Brain microvascular endothelial cell (primary cell): ENCODE measurements at regions not wholly inside any gene's neighbourhood (a gene's known extent, or its start where the extent isn't known, plus 50 kb on each side); places are given as distances from the start of the nearest gene placed in this dataset.

Experiments
- DNase-seq: peaks from one replicate; pipeline ENCODE4 v3.0.0-alpha.2; 2020
- H3K27ac ChIP-seq: fragments of 250-450 bp; sonication (Bioruptor Pico); 2 replicates; pipeline ENCODE4 v1.5.1; 2020; ENCODE audit warnings: mild to moderate bottlenecking, moderate library complexity
- H3K27me3 ChIP-seq: fragments of 250-450 bp; sonication (Bioruptor Pico); replicated peaks from 2 replicates; pipeline ENCODE4 v1.5.1; 2020; ENCODE audit warnings: mild to moderate bottlenecking
- H3K36me3 ChIP-seq: fragments of 250-450 bp; sonication (Bioruptor Pico); replicated peaks from 2 replicates; pipeline ENCODE4 v1.5.1; 2020; ENCODE audit warnings: mild to moderate bottlenecking
- H3K4me3 ChIP-seq: 2 replicates; pipeline ENCODE4 v1.5.1; 2011; ENCODE audit warnings: low read depth, mild to moderate bottlenecking, control low read depth, low read length, moderate library complexity
- in situ Hi-C: cut with HindIII; loops from 2 replicates; pipeline ENCODE4 v1.10.0; 2017; ENCODE audit warnings: low sequenced_read_pairs, low pct_ligation_motif_present
- TF ChIP-seq, protein P1 (sequence below): IDR thresholded peaks from 2 replicates; pipeline ENCODE4 v1.5.1; 2011; ENCODE audit warnings: low read depth, mild to moderate bottlenecking, moderate library complexity, low read length, control low read depth, inconsistent platforms; ENCODE audit errors: missing control alignments

DNA sequence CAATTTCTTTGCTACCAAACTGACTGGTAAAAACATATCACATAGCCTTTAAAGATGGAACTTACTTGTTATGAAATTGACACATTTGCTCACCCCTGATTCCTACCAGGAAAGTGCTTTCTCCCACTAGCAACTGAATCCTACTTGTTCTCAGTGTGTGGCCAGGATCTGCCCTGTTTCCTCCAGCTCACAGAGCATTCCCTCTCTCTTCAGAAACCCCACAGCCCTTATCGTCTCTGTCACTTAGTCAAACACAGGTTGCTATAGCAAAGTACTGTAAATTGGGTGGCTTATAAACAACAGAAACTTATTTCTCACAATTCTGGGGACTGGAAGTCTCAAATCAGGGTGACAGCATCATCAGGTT, 265.2 kb upstream of the BOD1L1 start:
- Histone ChIP-seq H3K36me3 (no peaks in the 10 kb centered on the region), H3K27me3 (no peaks in the 10 kb centered on the region), H3K27ac (peak overlapping the region; percentile 99), H3K4me3 (no peak overlapping the region)
- DNase-seq, result peak; percentile 80
- TF ChIP-seq, protein P1, sequence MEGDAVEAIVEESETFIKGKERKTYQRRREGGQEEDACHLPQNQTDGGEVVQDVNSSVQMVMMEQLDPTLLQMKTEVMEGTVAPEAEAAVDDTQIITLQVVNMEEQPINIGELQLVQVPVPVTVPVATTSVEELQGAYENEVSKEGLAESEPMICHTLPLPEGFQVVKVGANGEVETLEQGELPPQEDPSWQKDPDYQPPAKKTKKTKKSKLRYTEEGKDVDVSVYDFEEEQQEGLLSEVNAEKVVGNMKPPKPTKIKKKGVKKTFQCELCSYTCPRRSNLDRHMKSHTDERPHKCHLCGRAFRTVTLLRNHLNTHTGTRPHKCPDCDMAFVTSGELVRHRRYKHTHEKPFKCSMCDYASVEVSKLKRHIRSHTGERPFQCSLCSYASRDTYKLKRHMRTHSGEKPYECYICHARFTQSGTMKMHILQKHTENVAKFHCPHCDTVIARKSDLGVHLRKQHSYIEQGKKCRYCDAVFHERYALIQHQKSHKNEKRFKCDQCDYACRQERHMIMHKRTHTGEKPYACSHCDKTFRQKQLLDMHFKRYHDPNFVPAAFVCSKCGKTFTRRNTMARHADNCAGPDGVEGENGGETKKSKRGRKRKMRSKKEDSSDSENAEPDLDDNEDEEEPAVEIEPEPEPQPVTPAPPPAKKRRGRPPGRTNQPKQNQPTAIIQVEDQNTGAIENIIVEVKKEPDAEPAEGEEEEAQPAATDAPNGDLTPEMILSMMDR, result no peak
- in situ Hi-C loops, result no loop called here

DNA sequence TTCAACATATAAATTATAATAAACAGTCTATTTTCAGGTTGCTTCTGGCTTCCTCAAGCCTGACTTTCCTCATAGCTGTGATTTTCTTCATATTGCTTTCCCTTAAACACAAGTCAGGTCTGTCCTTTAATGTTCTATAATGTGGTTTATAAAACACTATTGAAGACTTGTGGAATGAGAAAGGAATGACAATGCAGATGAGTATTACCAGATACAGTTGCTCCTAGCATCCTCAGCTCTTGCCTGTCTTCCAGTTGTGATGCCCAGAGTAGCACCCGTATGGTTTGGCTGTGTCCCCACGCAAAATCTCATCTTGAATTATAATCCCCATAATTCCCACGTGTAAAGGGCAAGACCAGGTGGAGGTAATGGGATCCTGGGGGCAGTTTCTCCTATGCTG, 265.7 kb upstream of the BOD1L1 start:
- TF ChIP-seq, protein P1, result no peak
- no peaks in the 10 kb centered on the region for H3K36me3 ChIP-seq
- H3K4me3 ChIP-seq, result no peak overlapping the region
- DNase-seq, result no peak
- in situ Hi-C loops, result no loop called here
- H3K27me3 ChIP-seq, result no peaks in the 10 kb centered on the region
- H3K27ac ChIP-seq, result peak overlapping the region; percentile 99

DNA sequence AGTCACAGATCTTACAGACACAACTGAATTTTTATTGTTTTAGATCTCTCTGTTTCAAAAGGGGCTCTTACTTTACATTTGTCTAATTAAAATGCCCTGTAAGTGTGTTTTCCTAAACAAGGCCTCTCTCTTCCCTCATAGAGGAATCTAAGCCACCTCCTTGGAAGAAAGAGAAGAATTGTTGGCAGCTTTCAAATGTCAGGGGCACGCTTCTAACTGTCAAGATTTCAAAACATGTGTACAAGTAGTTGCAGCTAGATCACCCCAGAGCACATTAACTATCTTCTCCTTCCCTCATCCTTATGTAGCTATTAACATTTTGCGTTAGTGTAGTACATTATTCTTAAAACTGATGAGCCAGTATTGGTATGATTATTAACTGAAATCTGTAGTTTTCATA, 266.5 kb upstream of the BOD1L1 start:
- TF ChIP-seq, protein P1, result no peak
- in situ Hi-C loops, result no loop called here
- Histone ChIP-seq H3K27ac (peak overlapping the region; percentile 99), H3K27me3 (no peaks in the 10 kb centered on the region), H3K4me3 (no peak overlapping the region), H3K36me3 (no peaks in the 10 kb centered on the region)
- DNase-seq, result no peak

DNA sequence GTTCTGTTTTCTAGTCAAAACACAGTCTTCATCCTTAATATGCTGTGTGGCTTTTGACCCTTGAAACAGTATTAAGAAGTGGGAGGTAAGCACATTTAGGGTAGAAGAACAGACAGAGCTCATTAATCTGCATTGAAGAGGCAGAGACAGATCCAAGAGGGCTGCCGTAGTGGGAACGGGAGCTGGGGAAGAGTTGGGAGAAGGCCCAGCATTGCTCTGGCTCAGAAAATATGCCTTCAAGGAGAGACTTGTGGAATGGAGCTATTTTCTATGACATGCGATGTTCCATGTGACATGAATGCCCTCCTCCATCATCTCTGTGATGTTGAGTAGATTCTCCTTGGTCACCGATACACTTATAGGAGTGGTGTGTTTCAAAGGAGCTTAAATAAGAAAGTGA, 273.3 kb upstream of the BOD1L1 start:
- no peak overlapping the region for H3K27ac ChIP-seq
- H3K36me3 ChIP-seq, result no peaks in the 10 kb centered on the region
- in situ Hi-C loops, result no loop called here
- H3K4me3 ChIP-seq, result no peak overlapping the region
- no peak for DNase-seq
- no peaks in the 10 kb centered on the region for H3K27me3 ChIP-seq
- TF ChIP-seq, protein P1, result no peak

DNA sequence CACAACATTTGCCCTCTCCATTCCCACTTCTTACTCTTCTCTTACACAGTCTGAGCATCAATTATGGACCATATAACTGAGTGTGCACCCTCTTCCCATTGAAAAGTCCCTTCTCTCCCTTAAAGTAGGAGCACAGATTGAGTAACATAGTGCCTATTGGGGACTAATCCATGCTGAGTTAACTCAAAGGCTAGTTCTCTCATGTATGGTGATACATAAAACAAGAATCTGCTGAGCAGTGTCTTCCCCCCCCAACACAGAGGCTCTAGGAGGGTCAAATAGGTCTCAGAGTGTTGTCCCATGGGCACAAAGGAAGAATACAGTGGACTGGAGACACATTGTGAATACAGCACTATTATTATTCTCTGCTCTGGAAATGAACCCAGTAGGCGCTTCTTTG, 274.6 kb upstream of the BOD1L1 start:
- in situ Hi-C loops, result no loop called here
- Histone ChIP-seq H3K36me3 (no peaks in the 10 kb centered on the region), H3K27ac (no peak overlapping the region), H3K4me3 (no peak overlapping the region), H3K27me3 (no peaks in the 10 kb centered on the region)
- TF ChIP-seq, protein P1, result no peak
- DNase-seq, result no peak

DNA sequence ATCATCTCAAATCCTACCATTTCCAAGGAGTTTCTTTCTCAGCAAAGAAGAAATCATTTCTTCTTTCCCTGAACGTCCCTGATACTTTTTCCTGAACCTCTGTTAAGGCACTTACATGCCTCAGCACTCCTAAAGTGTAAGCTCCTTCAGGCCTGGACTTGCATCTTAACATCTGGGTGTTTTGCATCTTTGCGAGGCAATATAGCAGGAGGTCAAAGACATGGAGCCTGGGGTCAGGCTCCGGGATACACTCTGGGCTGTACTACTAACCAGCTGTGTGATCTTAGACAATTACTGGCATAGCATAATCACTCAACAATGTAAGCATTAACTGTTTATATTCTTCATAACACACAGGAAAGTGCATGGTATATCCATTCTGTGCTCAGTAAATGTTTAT, 275.5 kb upstream of the BOD1L1 start:
- TF ChIP-seq, protein P1, result no peak
- no peak overlapping the region for H3K27ac ChIP-seq
- H3K36me3 ChIP-seq, result no peaks in the 10 kb centered on the region
- DNase-seq, result no peak
- in situ Hi-C loops, result no loop called here
- H3K27me3 ChIP-seq, result no peaks in the 10 kb centered on the region
- no peak overlapping the region for H3K4me3 ChIP-seq
